HG03196 (cell line): ENCODE measurements at regions not wholly inside any gene's neighbourhood (a gene's known extent, or its start where the extent isn't known, plus 50 kb on each side); places are given as distances from the start of the nearest gene placed in this dataset.

Experiments
- ATAC-seq: cut with Tn5 transposase; IDR thresholded peaks from one replicate; pipeline ENCODE4 v1.9.1; 2021; ENCODE audit not compliant: unreplicated experiment

DNA sequence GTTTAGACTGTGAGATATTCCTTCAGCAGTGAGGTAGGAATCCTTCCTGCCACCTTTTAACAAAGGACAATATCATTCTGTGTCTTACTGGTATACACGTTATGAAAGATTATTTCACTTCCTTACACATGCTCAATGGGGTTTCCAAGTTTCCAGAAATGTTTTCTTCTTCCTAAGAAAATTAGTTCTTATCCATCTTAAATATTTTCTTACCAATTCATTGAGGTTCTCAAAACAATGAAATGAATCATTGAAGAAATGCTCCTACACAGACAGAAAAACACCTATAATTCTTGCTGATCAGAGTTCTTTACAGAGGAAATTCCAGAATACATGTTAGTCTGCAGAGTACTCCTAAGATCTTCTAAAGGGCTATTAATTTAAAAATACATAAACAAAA lies 51.4 kb upstream of the SEC61G start:
- ATAC-seq: no peak

DNA sequence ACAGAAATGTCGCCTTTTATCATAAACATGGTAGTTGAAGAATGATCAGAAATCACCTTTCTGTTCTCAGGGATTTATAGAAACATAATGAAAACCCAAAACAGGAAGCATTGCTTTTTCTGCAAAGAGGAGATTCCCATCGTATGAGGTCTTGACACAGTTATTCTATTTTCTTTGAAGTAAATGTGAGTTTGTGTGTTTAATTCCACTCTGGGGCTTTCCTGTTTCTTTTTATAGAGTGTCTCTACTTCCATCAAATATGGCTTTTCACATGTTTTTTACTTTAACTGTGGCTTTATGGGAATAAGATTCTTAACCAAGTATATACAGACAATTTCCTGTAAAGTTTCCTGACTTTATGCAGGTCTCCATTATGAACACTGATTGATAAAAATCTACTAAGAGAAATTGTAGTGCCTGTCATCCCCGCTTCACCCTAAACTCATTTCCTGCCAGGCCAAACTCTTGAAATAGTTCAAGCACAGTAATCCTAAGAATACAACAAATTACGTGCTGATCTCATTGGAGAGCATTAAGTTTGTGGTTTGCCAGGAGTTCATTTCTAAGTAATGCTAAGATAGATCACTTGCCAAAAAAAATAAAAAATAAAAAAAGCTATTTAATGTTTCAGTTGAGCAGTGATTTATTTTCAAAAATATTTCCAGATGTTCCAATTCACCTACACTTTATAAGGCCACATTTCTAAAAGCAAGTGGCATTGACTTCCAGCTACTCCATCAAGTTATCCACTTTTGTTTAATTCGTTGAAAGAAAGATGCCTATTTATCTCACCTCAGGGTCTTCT lies 52.2 kb upstream of the SEC61G start:
- ATAC-seq: no peak

DNA sequence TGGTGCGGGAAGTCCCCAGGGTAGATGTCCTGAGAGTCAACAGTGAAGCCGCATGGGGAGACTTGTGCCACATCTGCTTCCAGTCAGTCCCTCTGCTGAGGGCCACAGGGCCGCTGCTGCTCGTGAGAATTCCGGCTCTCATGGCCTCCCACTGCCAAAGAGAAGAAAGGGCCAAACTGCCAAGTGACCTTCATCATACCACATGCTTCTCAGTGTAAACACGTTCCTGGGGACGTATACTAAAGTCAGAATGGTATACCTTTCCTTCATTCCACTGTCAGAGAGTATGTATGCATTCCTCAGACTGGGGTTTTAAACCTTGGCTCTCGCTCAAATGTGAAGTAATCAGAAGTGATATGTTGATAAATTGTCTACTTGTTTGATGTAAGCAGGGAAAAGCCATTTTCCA lies 52.8 kb upstream of the SEC61G start:
- ATAC-seq: no peak

DNA sequence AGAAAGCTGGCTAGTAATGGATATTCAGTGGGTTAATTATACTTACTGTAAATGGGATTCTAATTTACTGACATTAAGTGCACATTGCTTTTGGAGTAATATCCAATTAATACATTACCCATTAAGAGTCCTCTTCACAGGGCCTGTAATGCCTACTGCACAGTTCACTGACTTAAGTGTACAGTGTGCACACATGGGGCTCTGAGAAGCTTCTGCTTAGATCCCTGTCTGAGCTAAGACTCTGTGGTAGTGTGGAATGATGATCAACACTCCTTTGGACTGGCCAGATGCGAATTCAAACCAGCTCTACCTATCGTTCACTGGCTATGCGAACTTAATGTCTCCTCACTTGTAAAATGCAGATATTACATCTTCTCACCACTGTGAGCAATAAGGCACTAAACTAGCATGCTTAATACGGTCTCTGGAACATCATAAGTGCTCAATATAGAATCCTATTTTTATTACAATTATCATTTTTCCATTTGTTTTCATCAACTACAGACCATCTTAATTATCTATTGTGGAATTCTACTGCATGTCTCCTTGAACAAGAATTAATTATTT lies 53.8 kb upstream of the SEC61G start:
- ATAC-seq: no peak

DNA sequence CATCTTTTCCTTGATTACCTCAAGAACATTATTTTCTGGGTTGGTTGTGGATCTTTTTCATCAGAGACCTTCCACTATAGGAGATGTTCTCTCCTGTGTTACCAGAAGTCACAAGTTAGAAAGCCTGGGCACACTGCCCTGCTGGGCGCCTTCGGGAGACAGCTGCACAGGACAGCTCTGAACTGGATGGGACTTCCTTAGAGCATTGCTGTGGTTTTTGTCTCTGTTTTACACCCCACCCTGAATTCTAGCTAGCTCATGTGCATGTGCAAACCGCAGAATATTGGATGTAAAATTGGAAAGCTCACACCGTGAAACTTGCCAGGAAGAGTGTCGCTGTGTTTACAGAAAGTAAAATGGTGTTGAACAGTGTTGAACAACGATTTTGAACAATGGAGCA lies 54.4 kb upstream of the SEC61G start:
- no peak for ATAC-seq

DNA sequence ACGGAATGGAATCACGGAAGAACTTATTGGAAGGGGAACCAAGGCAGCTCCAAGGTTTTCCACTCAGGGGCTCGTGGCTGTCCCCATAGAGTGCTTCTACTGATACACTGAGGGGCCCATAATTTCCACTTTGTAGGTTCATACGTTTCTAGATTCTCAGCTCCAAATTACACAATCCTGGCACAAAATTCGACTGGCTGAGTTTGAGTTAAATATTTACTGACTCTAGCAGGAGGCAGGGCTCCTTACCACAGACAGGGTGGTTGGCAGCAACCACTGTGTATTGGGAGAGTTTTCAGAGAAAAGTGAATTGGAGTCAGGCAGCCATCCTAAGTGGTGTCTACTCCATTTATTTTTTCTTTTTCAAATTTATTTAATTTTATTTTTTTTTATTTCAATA lies 55.4 kb upstream of the SEC61G start:
- ATAC-seq: no peak

DNA sequence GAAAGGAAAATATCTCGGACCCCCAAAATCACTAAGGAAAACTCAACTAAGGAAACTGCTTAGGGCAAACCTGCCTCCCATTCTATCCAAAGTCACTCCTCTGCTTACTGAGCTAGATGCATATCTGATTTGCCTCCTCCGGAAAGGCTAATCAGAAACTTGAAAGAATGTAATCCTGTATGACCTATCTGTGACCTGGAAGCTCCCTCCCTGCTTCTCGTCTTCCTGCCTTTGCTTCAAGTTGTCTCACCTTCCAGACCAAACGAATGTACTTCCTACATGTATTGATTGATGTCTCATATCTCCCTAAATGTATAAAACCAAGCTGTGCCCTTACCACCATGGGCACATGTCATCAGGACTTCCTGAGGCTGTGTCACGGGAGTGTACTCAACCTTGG lies 58.1 kb upstream of the SEC61G start:
- ATAC-seq: no peak

DNA sequence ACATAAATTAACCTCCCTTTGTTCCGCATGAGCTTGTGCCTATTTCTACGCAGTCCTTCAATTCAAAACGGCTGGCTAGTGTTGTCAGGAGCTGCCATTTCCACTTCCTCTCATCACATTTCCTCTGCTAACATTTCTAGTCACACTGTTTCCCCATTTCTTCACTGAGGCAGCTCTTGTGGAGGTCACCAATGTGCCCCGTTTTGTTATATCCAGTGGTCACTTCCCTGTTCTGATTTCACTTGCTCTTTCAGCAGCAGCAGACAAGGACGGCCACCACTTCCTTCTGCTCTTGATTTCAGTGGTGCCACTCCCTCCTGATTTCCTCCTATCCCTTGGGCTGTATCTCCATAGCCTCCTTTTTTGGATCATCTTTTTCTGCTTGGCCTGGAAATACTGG lies 64.8 kb upstream of the SEC61G start:
- ATAC-seq: no peak

DNA sequence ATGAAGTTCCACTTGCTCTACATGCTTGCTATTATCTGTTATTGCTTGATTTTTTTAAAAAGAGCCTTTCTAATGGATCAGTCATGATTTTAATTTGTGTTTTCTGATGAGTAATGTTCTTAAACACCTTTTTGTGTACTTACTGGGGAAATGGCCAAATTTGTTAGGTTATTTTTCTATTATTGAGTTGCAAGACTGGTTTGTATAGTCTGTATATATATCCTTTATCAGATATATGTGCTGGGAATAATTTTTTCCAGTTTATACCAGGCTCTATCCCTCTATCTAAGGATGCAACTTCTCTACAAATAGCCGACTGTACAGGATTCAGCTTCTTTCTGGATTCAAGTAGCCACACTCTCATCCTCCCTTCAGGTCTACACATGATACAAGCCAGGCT lies 65.6 kb upstream of the SEC61G start:
- no peak for ATAC-seq

DNA sequence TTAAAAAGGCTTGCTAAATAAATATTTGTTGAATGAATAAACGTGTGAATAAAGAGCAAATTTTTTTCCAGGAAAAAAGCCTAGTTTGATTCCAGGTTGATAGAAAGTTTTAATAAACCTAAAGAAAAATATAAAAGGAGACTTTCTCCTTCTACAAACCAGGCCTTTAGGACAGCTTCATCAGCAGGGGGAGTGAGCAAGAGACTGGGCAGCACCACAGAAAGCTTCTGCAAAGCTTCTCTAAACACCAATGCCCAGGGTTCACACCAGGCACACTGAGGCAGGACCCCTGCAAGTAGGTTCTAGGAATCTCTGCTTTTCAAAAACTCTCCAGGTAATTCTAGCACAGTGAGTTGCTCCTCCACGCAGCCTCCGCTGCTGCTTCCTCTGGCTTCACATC lies 66.4 kb upstream of the SEC61G start:
- ATAC-seq: no peak

DNA sequence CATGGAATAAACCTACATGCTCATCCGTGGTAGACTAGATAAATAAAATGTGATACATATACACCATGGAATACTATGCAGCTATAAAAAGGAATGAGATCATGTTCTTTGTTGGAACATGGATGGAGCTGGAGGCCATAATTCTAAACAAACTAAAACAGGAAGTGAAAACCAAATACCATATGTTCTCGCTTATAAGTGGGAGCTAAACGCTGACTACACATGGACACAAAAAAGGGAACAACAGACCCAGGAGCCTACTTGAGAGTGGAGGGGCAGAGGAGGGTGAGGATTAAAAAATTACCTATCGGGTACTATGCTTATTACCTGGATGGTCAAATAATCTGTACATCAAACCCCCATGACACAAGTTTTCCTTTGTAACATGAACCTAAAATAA lies 68.7 kb upstream of the SEC61G start:
- no peak for ATAC-seq

DNA sequence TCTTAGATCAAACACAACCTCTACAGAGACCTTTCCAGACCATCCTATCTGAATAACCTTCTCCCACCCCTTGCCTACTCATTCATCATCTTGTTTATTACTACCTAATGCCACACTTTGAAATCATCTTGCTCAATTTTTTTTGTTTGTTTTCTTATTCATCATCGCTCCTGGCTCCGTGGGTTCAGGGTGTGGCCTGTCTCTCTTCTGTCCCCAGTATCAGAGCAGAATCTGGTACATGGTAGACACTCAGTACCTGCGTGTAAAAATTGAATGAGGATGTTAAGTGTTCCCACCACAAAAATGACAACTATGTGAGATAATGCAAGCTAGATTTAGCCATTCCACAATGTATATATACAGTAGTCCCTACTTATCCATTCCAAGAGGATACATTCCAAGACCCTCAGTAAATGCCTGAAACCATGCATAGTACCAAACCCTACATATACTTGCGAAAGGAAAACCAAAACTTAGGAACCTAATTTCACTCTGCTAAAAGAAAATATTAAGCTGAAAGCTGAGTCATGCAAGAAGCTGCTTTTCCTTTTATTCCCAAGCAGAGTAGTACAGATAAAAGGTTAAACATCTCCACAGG lies 72.1 kb upstream of the SEC61G start:
- no peak for ATAC-seq

DNA sequence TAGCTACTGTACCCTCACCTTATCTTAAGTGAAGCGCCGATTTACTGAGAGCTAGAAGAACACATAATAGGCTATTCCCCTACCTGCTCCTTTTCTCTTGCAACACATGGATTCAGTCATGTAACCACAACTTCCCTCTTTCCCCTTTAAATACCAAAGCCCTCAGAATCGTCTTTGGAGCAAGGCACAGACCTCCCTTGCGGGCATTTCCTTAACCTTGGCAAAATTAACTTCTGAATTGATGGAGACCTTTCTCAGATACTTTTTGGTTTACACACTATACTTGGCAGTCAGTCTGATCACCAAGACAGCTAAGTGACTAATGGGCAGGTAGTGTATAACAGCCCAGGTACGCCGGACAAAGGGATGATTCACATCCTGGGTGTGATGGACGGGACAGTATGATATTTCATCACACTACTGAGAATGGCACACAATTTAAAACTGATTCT lies 72.7 kb upstream of the SEC61G start:
- ATAC-seq: no peak

DNA sequence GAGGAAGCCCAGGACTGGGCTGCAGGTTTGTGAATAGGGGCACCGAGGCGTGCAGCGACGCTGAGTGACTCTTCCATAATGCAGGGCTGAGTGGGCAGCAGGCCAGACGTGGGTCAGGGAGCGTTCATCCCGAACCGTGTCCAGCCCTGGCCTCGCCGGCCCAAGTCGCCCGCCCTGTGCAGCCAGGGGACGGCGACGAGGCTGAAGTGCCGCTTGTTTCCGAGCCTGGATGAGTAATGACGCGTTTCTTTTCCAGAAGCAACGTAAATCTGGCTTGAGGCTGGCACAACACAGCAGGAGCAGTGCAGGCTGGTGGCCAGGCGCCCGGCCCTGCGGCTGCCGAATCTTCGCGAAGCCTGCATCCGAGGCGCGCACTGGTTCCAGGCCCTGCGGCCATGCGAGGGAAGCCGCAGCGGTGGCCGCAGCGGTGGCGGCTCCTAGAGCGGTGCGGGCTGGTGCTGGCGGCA lies 74.0 kb upstream of the SEC61G start:
- no peak for ATAC-seq

DNA sequence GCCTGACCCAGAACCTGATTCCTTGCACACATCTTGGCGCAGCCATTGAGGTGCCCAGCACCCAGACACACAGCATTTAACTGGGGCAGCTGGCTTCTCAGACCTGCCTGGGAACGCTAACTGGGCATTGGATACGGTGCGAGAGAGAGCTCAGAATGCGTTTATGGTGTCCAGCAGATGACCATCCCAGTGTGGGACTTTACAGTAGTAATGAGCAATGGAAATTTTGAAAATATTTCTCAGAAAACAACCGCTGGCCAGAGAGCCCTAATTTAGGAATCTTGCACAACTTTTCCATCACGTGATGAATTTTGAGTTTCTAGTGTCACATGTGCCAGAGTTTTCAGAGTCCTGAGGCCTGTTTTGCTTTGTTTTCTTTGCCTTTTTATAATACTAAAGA lies 78.2 kb upstream of the SEC61G start:
- no peak for ATAC-seq

DNA sequence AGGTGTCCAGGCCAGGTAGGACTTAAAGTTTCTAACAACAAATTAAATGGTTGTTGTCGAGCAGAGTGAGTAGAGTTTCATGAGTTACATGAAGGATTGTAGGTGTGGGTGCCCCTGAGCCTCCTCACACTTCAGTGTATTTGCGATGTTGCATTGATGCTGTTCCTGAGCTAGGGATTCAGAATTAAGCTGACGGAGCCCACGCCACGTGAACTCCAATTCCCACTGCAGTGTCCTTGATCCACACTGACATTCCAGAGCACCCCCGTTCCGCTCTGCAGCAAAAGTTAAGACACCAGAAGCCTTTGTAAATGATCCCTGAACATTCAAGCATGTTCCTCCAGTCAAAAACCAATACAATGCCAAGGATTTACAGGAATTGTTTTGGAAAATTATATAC lies 78.8 kb upstream of the SEC61G start:
- no peak for ATAC-seq

DNA sequence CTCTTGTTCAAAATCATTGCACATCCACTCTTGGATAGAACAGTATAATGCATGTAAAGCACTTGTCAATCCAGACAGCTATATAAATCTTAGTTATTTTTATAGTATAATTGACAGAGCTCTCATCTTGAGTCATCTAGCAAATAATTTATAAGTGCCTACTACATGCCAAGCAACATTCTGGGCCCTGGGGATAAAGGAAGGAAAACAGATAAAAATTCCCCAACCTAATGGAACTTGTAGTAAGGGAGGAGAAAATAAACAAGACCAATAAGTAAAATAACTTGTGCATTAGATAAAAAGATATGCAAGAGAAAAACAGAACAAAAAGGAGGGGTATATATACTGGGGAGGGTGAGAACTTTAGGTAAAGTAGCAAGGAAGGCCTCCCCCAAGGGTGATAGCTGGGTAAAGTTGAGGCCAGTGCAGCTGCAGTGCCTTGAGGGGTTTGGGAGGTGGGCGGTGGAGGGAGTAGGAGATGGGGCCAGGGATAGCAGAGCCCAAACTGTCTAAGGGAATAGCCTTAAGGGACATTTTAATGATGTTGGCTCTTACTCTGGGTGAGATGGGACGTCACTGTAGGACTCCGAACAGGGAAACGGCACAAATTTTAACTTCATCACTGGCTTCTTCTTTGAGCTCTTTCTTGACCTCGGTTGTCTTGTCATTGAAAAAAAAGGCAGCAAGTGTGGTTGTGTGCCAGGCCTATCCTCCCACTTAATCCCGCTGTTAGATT lies 79.3 kb upstream of the SEC61G start:
- ATAC-seq: no peak

DNA sequence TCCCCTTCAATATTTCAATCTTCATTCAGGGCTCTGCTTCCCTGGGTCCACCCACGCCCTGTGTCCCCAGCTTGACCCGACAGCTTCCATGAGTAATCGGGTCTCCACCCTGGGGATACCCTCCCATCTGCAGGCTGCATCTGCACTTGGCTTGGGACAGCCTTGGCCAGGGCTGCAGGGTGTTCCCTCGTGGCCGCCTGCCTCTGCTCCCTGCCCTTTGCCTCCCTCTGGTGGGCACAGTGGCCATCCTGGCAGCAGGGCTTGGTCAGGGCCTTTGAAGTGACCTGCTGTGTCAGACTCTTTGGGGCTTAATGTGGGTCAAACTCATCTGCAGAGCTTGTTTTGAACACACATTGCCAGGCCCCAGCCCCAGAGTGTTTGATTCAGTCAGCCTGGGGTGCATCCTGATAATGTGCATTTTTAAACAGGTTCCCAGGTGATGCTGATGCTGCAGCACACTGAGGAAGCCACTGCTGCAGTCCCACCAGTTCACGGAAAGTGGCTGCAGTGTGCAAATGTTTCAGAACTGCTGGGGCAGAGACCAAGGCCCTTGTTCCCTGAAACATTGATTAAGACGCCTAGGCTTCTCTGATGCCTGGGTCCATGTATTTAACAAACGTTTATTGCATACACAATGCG lies 80.7 kb upstream of the SEC61G start:
- no peak for ATAC-seq

DNA sequence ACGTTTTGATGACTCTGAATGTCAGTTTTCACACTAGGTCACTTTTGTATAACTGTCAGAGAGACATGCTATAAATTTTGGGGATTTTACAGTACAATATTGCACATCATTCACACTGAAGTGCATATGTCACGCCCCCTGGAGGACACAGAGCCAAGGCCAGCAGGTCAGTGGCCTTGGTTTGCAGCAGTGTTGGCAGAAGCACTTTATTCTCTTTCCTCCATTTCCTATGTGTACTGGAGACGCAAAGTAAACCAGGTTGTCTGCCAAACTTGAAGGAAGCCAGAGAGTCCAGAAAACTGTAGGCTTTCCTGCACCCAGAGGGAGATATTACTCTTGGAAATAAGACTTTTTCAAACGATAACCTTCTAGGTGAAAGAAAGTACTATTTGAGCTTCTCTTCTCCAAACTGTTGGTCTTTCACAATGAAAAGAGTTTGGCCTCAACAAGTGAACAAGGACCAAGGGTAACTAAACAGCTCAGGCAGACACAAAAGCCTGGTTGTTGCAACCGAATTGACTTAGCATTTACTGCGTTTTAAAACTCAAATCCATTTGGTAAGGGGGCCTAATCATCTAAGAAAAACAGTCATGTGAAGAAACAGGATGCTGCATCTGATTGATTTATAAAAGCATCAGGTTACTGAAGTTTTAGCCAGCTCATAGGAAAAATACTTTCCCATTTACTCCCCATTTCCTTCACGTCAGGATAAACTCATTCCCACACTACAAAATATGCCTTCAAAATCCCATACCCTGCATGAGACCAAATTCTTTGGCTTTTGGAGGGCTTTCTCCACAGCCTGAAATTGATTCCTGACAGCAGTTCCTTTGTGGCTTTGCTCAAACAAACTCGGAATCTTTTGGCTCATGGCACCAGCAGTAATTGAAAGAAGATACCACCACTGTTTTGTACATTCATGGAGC lies 83.0 kb upstream of the SEC61G start:
- ATAC-seq: no peak

DNA sequence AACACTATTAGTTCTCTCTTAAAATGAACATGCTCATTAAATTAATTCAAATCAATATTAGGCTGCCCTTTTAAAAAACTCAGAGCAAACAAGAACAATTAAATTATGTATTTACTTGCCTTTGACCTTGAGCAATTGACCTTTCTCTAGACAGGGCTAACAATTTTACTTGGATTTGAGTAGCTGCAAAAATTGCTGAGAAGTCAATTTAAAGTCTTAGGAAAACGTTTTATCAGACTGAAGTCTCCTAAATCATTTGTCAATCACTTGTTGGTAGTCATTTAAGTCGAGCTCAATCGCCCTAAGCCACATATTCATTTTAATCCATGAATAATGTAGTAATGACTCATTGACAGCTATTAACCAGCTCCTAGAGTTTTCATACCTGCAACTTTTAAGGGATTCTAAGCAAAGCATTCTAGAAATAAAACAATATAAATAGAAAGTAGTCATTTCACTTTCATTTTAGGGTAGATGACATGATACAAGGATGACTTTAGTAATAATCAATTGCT lies 84.9 kb upstream of the SEC61G start:
- no peak for ATAC-seq
